Bronchial epithelial cell (primary cell): ENCODE measurements at regions not wholly inside any gene's neighbourhood (a gene's known extent, or its start where the extent isn't known, plus 50 kb on each side); places are given as distances from the start of the nearest gene placed in this dataset.

Source experiments
- DNase-seq: peaks from one replicate; pipeline ENCODE4 v3.0.0-alpha.2; 2010; ENCODE audit warnings: low read depth
- FAIRE-seq: peaks from 2 replicates; lab custom pipeline; 2011; peaks lifted over from hg19 to GRCh38; lab: Jason Lieb, UNC
- H3K27me3 ChIP-seq: 2 replicates; pipeline ENCODE4 v1.5.1; 2011; ENCODE audit warnings: low read length; ENCODE audit not compliant: control insufficient read depth, insufficient read depth
- H3K36me3 ChIP-seq: 2 replicates; pipeline ENCODE4 v1.5.1; 2011; ENCODE audit warnings: low read length; ENCODE audit not compliant: control insufficient read depth, insufficient read depth
- H3K4me3 ChIP-seq: 2 replicates; pipeline ENCODE4 v1.5.1; 2011; ENCODE audit warnings: mild to moderate bottlenecking, low read depth, low read length, control low read depth
- CTCF ChIP-seq: IDR thresholded peaks from 2 replicates; pipeline ENCODE4 v1.5.1; 2011; ENCODE audit warnings: mild to moderate bottlenecking, moderate library complexity, low read length, control low read depth, inconsistent platforms; ENCODE audit not compliant: insufficient read depth, severe bottlenecking

DNA sequence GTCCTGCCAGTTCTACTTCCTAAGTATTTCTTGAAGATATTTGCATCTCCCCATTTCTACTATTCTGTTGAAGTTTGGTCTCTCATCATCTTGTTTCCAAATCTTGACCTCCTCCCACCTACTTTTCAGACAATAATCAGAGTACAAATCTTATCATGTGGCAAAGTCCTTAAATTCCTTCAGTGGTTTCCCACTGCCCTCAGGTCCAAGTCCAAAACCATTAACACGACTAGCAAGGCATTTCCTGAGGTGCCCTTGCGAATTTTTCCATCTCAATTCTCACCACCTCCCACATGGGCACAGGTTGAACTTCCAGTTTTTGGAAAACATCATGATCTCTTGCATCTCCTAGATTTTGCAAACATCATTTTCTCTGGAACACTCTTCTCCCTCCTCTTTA lies 97.2 kb upstream of the CDK1 start:
- Histone ChIP-seq H3K4me3 (no peak overlapping the region), H3K36me3 (no peaks in the 10 kb centered on the region), H3K27me3 (no peaks in the 10 kb centered on the region)
- no peak for TF ChIP-seq CTCF
- FAIRE-seq (no peak), DNase-seq (no peak)

- Histone ChIP-seq H3K27me3 (no peaks in the 10 kb centered on the region), H3K36me3 (no peaks in the 10 kb centered on the region), H3K4me3 (no peak overlapping the region)
- FAIRE-seq (no peak), DNase-seq (no peak)
- TF ChIP-seq CTCF, result no peak
Measured at GRCh38 chr10:60679388-60679990, 98.8 kb upstream of the CDK1 start.

DNA sequence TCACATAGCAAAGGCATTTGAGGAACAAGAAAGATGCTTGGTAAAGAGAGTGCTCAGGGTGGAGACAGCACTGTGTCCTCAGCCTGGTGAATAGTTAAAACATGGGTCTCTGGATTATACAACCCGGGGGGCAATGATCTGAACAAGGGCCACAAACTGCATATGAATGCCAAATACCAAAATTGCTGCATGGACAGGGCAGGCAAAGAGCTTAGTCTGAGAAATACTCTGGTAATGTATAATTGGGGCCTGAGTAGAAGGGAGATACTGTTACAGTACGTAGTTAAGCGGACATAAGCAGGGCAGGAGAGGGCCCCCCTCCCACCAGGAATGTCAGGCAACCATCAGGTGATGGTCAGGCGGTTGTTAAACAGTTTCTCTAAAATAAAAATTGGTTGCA lies 99.3 kb upstream of the CDK1 start:
- no peaks in the 10 kb centered on the region for H3K36me3 ChIP-seq
- TF ChIP-seq CTCF, result no peak
- no peak for FAIRE-seq
- no peak overlapping the region for H3K4me3 ChIP-seq
- no peak for DNase-seq
- H3K27me3 ChIP-seq, result no peaks in the 10 kb centered on the region

DNA sequence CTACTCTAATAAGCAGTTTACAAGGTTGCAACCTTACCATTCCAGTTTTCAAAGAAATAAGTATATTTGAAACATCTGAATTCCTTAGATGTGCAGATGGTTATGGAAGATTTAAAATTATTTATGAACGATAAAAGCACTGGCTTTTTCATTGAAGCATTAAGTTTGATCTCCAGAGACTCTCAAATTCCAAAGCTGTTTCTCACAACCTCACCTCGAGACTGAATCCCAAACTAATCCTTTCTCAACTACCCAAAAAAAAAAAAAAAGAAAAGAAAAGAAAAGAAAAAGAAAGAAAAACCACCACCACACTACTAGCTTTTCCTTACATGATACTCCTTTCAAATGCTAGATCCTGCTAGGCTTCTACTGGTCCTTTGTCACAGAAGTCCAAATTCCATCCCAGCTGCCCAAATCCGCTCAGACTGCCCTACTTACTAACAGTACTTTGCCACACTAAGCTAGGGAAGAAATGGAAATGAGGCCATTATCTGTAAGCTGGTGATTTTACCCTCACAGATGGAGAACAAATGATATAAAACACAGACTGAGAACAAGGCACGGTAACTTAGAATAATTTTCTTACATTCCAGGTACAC lies 100.6 kb upstream of the CDK1 start:
- DNase-seq (peak; percentile 18), FAIRE-seq (no peak)
- Histone ChIP-seq H3K27me3 (no peaks in the 10 kb centered on the region), H3K4me3 (no peak overlapping the region), H3K36me3 (no peaks in the 10 kb centered on the region)
- TF ChIP-seq CTCF, result no peak

DNA sequence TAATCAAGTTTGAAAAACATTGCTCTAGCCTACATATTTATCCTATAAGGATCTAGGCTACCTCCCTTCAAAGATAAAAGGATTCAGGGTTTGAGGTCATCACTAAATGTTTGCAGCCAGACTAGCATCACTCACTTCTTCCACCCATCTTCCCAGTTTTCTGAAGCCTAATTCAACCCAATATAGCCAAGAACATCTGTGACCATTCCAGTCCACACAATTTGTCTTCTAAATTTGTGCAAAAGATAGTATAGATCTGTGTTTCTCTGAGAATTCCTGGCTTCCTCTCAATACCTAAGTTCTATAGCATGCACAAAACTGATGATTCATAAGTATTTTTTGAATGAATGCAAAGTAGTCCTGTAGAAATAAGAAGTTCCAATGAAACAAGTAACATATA lies 103.0 kb upstream of the CDK1 start:
- FAIRE-seq, result no peak
- no peak for TF ChIP-seq CTCF
- no peak overlapping the region for H3K4me3 ChIP-seq
- H3K36me3 ChIP-seq, result no peaks in the 10 kb centered on the region
- DNase-seq, result no peak
- H3K27me3 ChIP-seq, result no peaks in the 10 kb centered on the region

DNA sequence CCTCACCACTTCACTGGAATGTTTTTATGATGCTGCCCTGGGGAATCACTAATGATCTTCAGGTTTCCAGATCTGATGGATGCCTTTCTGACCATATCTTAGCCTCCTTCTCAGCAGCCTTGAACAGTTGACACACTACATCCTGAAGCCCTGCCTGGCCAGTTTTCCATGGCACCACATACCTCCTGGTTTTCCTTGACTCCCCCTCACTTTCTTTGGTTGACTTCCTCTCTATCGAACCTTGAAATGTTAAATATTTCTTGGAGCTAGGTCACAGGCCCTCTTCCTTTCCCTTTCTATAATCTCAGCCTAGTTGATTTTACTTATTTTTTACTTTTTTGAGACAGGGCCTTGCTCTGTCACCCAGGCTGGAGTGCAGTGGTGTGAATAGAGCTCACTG lies 108.8 kb upstream of the CDK1 start:
- no peak for TF ChIP-seq CTCF
- no peaks in the 10 kb centered on the region for H3K27me3 ChIP-seq
- DNase-seq, result no peak
- FAIRE-seq, result no peak
- H3K36me3 ChIP-seq, result no peaks in the 10 kb centered on the region
- H3K4me3 ChIP-seq, result no peak overlapping the region
